CD8-positive, alpha-beta memory T cell (primary cell): ENCODE measurements at regions not wholly inside any gene's neighbourhood (a gene's known extent, or its start where the extent isn't known, plus 50 kb on each side); places are given as distances from the start of the nearest gene placed in this dataset.

Experiments used
- CTCF ChIA-PET: fragments of 350-600 bp; sonication (Branson Sonifier 250); formaldehyde crosslinking; loops from one replicate; lab custom pipeline; 2021; ENCODE audit warnings: antibody characterized with exemption; lab: Charles Lee
- POLR2A ChIA-PET: fragments of 350-600 bp; sonication (Branson Sonifier 250); formaldehyde crosslinking; loops from one replicate; lab custom pipeline; 2021; ENCODE audit warnings: antibody characterized with exemption; lab: Charles Lee
- DNase-seq, 5 donors: peaks; one replicate each; pipeline versions ENCODE4 v3.0.0 to v3.0.0-alpha.2; 2020 to 2022; ENCODE audit warnings: mixed read lengths in 1 of 5
- H3K27ac ChIP-seq: one replicate; pipeline ENCODE4 v1.7.0; 2013; ENCODE audit warnings: low read depth, mild to moderate bottlenecking, low read length, moderate library complexity
- H3K27me3 ChIP-seq: 2 replicates; pipeline ENCODE4 v1.7.0; 2013; ENCODE audit warnings: low read length, mild to moderate bottlenecking; ENCODE audit not compliant: insufficient read depth, poor library complexity, severe bottlenecking
- H3K36me3 ChIP-seq: 2 replicates; pipeline ENCODE4 v1.7.0; 2013; ENCODE audit warnings: mild to moderate bottlenecking, low read length, moderate library complexity; ENCODE audit not compliant: insufficient read depth
- H3K4me1 ChIP-seq: 2 replicates; pipeline ENCODE4 v1.7.0; 2013; ENCODE audit warnings: mild to moderate bottlenecking, low read length, moderate library complexity; ENCODE audit not compliant: insufficient read depth
- H3K4me3 ChIP-seq: 2 replicates; pipeline ENCODE4 v1.7.0; 2013; ENCODE audit warnings: mild to moderate bottlenecking, low read length
- H3K9me3 ChIP-seq: 2 replicates; pipeline ENCODE4 v1.7.0; 2013; ENCODE audit warnings: mild to moderate bottlenecking, low read length
- H3K27ac Mint-ChIP-seq, 8 donors: one replicate each; pipeline ENCODE4 v1.8.0; 2020 to 2021; ENCODE audit warnings: mixed read lengths in 8 of 8, mild to moderate bottlenecking in 6 of 8, inconsistent platforms in 3 of 8, moderate library complexity in 3 of 8
- H3K27me3 Mint-ChIP-seq, 2 donors: one replicate each; pipeline ENCODE4 v1.8.0; 2020 to 2021; ENCODE audit warnings: mixed read lengths in 2 of 2, mild to moderate bottlenecking in 1 of 2, moderate library complexity in 1 of 2
- H3K36me3 Mint-ChIP-seq, 3 donors: one replicate each; pipeline ENCODE4 v1.8.0; 2020 to 2021; ENCODE audit warnings: mixed read lengths in 3 of 3, inconsistent platforms in 1 of 3, mild to moderate bottlenecking in 1 of 3
- H3K4me1 Mint-ChIP-seq, 3 donors: one replicate each; pipeline ENCODE4 v1.8.0; 2020 to 2021; ENCODE audit warnings: mixed read lengths in 3 of 3, inconsistent platforms in 1 of 3, mild to moderate bottlenecking in 1 of 3
- H3K4me3 Mint-ChIP-seq, 7 donors: one replicate each; pipeline ENCODE4 v1.8.0; 2020 to 2021; ENCODE audit warnings: mixed read lengths in 7 of 7, mild to moderate bottlenecking in 6 of 7, moderate library complexity in 4 of 7, inconsistent platforms in 2 of 7
- H3K9me3 Mint-ChIP-seq, 5 donors: one replicate each; pipeline ENCODE4 v1.8.0; 2020 to 2022; ENCODE audit warnings: mixed read lengths in 5 of 5, mild to moderate bottlenecking in 3 of 5, moderate library complexity in 2 of 5, inconsistent platforms in 1 of 5

DNA sequence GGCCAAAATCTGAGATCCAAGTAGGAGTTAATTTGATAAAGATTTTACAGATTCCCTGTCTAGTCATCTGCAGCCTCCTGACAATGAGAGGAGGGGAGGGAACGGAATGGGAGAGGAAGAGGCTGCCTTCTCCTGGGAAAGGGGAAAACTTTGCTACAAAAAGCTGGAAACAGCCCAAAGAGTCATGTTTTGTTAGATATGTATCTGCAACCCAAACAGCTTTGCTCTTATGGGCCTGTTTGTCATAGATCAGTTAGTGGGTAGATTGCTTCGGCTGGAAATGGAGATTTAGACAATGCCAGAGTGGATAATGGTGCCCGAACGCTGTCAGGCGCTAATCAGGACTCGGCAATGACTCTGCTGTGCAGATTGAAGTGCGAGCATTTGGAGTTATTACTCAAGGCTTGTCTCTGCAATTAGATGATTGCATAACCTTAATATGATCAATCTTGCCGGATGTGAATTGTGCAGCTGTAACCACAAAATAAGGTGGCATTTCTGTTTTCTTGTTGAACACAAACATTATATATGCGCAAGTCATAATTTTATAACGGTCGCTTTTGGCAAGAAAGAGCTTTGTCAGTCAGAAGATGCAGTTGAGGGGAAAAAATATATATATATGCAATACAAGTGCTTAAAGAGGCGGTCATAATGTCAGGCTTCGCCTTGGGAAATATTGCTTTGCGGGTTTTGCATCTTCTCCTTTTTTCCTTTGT is 92.4 kb upstream of the MAFB start:
- Histone ChIP-seq H3K27me3 (peaks cover under 1% of the 10 kb centered on the region), H3K4me3 (no peak overlapping the region), H3K9me3 (no peaks in the 10 kb centered on the region), H3K36me3 (no peaks in the 10 kb centered on the region), H3K4me1 (no peaks in the 10 kb centered on the region), H3K27ac (no peak overlapping the region)
- Mint-ChIP-seq H3K9me3 (no peaks in the 10 kb centered on the region), H3K27me3 (peaks cover 3 to 4% of the 10 kb centered on the region in 2 donors), H3K36me3 (no peaks in the 10 kb centered on the region), H3K4me1 (no peaks in the 10 kb centered on the region), H3K4me3 (no peak overlapping the region), H3K27ac (no peak overlapping the region)
- CTCF ChIA-PET, result no interaction called here
- no peak for DNase-seq
- POLR2A ChIA-PET, result no interaction called here

GRCh38 chr20:40782043-40782368 is 93.0 kb upstream of the MAFB start:
- Mint-ChIP-seq H3K4me1 (no peaks in the 10 kb centered on the region), H3K4me3 (no peak overlapping the region), H3K27me3 (peaks cover 3 to 9% of the 10 kb centered on the region in 2 donors), H3K36me3 (no peaks in the 10 kb centered on the region), H3K27ac (no peak overlapping the region), H3K9me3 (no peaks in the 10 kb centered on the region)
- POLR2A ChIA-PET, result no interaction called here
- no peaks in the 10 kb centered on the region for H3K4me1 ChIP-seq
- H3K9me3 ChIP-seq, result no peaks in the 10 kb centered on the region
- DNase-seq, result no peak
- H3K4me3 ChIP-seq, result no peak overlapping the region
- CTCF ChIA-PET, result no interaction called here
- H3K27ac ChIP-seq, result no peak overlapping the region
- H3K36me3 ChIP-seq, result no peaks in the 10 kb centered on the region
- H3K27me3 ChIP-seq, result peaks cover 4% of the 10 kb centered on the region

DNA sequence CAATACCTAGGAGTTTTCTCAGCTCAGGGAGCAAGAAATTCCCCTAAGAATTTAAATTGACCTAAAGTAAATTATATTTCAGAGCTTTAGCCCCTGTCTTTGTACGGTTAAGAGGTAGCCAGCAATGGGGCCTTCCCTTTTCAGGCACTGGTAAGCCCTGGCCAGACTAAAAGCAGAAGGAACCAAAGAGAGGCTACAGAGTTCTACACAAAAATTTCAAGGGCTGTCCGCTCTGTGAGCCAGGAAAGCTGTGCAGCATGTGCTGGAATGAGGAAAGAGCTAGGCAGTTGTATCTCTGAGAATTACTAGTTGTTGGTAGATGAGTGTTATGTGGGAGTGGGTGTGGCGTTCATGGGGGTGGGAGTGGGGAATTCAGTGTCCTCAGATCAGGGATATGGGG is 96.3 kb upstream of the MAFB start:
- no peaks in the 10 kb centered on the region for H3K4me1 Mint-ChIP-seq
- Histone ChIP-seq H3K27ac (no peak overlapping the region), H3K36me3 (no peaks in the 10 kb centered on the region), H3K4me3 (no peak overlapping the region), H3K9me3 (no peaks in the 10 kb centered on the region), H3K27me3 (peaks cover 4% of the 10 kb centered on the region), H3K4me1 (no peaks in the 10 kb centered on the region)
- peaks cover 0 to 3% (median 0%) of the 10 kb centered on the region in 5 donors for H3K9me3 Mint-ChIP-seq
- H3K4me3 Mint-ChIP-seq, result no peak overlapping the region
- ChIA-PET POLR2A (no interaction called here), CTCF (no interaction called here)
- no peak overlapping the region for H3K27ac Mint-ChIP-seq
- peaks cover 4 to 19% of the 10 kb centered on the region in 2 donors for H3K27me3 Mint-ChIP-seq
- no peak for DNase-seq
- no peaks in the 10 kb centered on the region for H3K36me3 Mint-ChIP-seq

DNA sequence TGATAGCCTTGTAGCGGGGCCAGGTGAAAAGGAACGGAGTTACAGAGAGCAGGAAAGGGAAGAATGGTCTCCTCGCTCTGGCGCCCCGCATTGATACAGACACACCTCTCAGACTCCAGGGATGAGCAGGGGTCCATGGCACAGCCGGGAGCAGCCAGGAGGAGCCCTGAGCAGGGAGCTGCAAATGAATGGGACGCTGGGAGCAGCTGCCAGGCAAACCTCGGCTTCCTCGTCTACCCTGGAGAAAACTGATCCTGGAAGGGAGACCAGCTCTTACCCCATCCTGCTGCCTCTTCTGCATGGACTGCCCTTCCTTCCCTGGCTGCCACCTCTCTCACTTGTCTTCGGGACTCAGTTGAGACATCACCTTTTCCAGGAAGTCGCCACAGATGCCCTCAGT is 97.3 kb upstream of the MAFB start:
- DNase-seq, result no peak
- H3K4me3 Mint-ChIP-seq, result no peak overlapping the region

GRCh38 chr20:40787941-40788340 is 98.9 kb upstream of the MAFB start:
- H3K36me3 Mint-ChIP-seq, result no peaks in the 10 kb centered on the region
- DNase-seq, result no peak
- no peaks in the 10 kb centered on the region for H3K4me1 Mint-ChIP-seq
- POLR2A ChIA-PET, result no interaction called here
- H3K9me3 Mint-ChIP-seq, result peaks cover 0 to 3% (median 0%) of the 10 kb centered on the region in 5 donors
- H3K36me3 ChIP-seq, result no peaks in the 10 kb centered on the region
- peaks cover 4 to 23% of the 10 kb centered on the region in 2 donors for H3K27me3 Mint-ChIP-seq
- no peak overlapping the region for H3K4me3 ChIP-seq
- H3K4me1 ChIP-seq, result no peaks in the 10 kb centered on the region
- H3K4me3 Mint-ChIP-seq, result no peak overlapping the region
- H3K27ac Mint-ChIP-seq, result no peak overlapping the region
- no peak overlapping the region for H3K27ac ChIP-seq
- CTCF ChIA-PET, result no interaction called here
- no peaks in the 10 kb centered on the region for H3K9me3 ChIP-seq
- H3K27me3 ChIP-seq, result peaks cover 4% of the 10 kb centered on the region

More for the DNA sequence above, 97.3 kb upstream of the MAFB start:
- CTCF ChIA-PET, result no interaction called here
- no peaks in the 10 kb centered on the region for H3K9me3 ChIP-seq
- POLR2A ChIA-PET, result no interaction called here
- no peaks in the 10 kb centered on the region for H3K36me3 Mint-ChIP-seq
- H3K4me3 ChIP-seq, result no peak overlapping the region
- peaks cover 4 to 19% of the 10 kb centered on the region in 2 donors for H3K27me3 Mint-ChIP-seq
- peaks cover 4% of the 10 kb centered on the region for H3K27me3 ChIP-seq
- H3K27ac Mint-ChIP-seq, result peak overlapping the region in 1 of 8 donors; percentile 19
- peaks cover 0 to 3% (median 0%) of the 10 kb centered on the region in 5 donors for H3K9me3 Mint-ChIP-seq
- H3K4me1 Mint-ChIP-seq, result no peaks in the 10 kb centered on the region
- H3K27ac ChIP-seq, result no peak overlapping the region
- no peaks in the 10 kb centered on the region for H3K36me3 ChIP-seq
- no peaks in the 10 kb centered on the region for H3K4me1 ChIP-seq

DNA sequence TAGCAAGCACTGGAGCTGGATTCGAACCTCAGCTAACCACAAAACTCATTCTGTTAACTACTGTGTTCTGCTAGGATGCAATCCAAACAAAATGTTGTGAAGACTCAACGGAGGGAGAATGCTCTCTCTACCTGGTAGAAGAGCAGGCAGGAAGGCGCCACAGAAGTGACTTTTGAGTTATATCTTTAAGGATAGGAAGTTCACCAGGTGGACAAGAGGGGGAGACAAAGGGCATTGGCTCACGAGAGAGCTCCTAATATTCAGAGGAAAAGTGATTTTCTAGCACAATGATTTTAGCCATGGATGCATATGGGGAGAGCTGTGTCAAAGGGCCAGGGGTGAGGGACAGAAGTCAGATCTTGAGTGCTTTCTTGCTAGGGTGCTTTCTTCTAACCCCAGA is 108.4 kb upstream of the MAFB start:
- H3K27me3 ChIP-seq, result no peaks in the 10 kb centered on the region
- no peaks in the 10 kb centered on the region for H3K9me3 ChIP-seq
- POLR2A ChIA-PET, result no interaction called here
- H3K27ac ChIP-seq, result no peak overlapping the region
- Mint-ChIP-seq H3K4me3 (no peak overlapping the region), H3K27ac (no peak overlapping the region), H3K4me1 (no peaks in the 10 kb centered on the region), H3K9me3 (no peaks in the 10 kb centered on the region), H3K27me3 (peaks cover 7 to 13% of the 10 kb centered on the region in 2 donors), H3K36me3 (no peaks in the 10 kb centered on the region)
- CTCF ChIA-PET, result no interaction called here
- no peaks in the 10 kb centered on the region for H3K4me1 ChIP-seq
- H3K36me3 ChIP-seq, result no peaks in the 10 kb centered on the region
- no peak for DNase-seq
- no peak overlapping the region for H3K4me3 ChIP-seq

- no peaks in the 10 kb centered on the region for H3K36me3 Mint-ChIP-seq
- peaks cover 7 to 19% of the 10 kb centered on the region in 2 donors for H3K27me3 Mint-ChIP-seq
- no peaks in the 10 kb centered on the region for H3K9me3 Mint-ChIP-seq
- ChIA-PET CTCF (no interaction called here), POLR2A (no interaction called here)
- Histone ChIP-seq H3K27me3 (no peaks in the 10 kb centered on the region), H3K36me3 (no peaks in the 10 kb centered on the region), H3K4me1 (no peaks in the 10 kb centered on the region), H3K9me3 (no peaks in the 10 kb centered on the region), H3K4me3 (no peak overlapping the region), H3K27ac (no peak overlapping the region)
- H3K27ac Mint-ChIP-seq, result no peak overlapping the region
- no peaks in the 10 kb centered on the region for H3K4me1 Mint-ChIP-seq
- DNase-seq, result no peak
- no peak overlapping the region for H3K4me3 Mint-ChIP-seq
Measured at GRCh38 chr20:40798066-40798465, 109.0 kb upstream of the MAFB start.

GRCh38 chr20:40802886-40803285 is 113.8 kb upstream of the MAFB start:
- H3K27me3 Mint-ChIP-seq, result peaks cover 7 to 24% of the 10 kb centered on the region in 2 donors
- Histone ChIP-seq H3K4me3 (no peak overlapping the region), H3K27ac (no peak overlapping the region), H3K36me3 (no peaks in the 10 kb centered on the region), H3K9me3 (no peaks in the 10 kb centered on the region), H3K27me3 (no peaks in the 10 kb centered on the region), H3K4me1 (no peaks in the 10 kb centered on the region)
- no peak for DNase-seq
- H3K9me3 Mint-ChIP-seq, result no peaks in the 10 kb centered on the region
- ChIA-PET POLR2A (no interaction called here), CTCF (no interaction called here)
- no peak overlapping the region for H3K4me3 Mint-ChIP-seq
- H3K36me3 Mint-ChIP-seq, result no peaks in the 10 kb centered on the region
- no peak overlapping the region for H3K27ac Mint-ChIP-seq
- H3K4me1 Mint-ChIP-seq, result no peaks in the 10 kb centered on the region
